GM12874 (cell line): ENCODE measurements at regions not wholly inside any gene's neighbourhood (a gene's known extent, or its start where the extent isn't known, plus 50 kb on each side); places are given as distances from the start of the nearest gene placed in this dataset.

ENCODE experiments used
- TF ChIP-seq, protein P1 (sequence below): IDR thresholded peaks from 2 replicates; pipeline ENCODE4 v1.5.1; 2011; ENCODE audit warnings: low read depth, mild to moderate bottlenecking, control low read depth, low read length, moderate library complexity; ENCODE audit not compliant: insufficient read depth

DNA sequence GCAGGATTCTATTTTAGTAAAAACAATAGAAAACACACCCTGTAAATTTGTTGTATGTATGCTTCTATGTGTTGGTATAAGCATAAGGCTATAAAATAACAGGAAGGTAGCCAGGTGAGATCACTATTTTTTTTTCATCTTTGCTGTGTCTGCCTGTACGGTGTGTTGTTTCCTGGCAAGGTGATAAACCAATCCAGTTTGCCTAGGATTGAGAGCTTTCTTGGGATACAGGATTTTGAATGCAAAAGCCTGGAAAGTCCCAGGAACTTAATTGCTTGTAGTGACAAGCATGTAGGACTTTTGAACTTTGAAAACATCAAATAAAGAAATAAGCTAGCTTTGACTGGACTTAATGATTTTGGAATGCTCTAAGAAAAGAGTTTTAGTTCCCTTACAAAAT lies 83.3 kb upstream of the RORB start:
- TF ChIP-seq, protein P1, sequence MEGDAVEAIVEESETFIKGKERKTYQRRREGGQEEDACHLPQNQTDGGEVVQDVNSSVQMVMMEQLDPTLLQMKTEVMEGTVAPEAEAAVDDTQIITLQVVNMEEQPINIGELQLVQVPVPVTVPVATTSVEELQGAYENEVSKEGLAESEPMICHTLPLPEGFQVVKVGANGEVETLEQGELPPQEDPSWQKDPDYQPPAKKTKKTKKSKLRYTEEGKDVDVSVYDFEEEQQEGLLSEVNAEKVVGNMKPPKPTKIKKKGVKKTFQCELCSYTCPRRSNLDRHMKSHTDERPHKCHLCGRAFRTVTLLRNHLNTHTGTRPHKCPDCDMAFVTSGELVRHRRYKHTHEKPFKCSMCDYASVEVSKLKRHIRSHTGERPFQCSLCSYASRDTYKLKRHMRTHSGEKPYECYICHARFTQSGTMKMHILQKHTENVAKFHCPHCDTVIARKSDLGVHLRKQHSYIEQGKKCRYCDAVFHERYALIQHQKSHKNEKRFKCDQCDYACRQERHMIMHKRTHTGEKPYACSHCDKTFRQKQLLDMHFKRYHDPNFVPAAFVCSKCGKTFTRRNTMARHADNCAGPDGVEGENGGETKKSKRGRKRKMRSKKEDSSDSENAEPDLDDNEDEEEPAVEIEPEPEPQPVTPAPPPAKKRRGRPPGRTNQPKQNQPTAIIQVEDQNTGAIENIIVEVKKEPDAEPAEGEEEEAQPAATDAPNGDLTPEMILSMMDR = no peak

DNA sequence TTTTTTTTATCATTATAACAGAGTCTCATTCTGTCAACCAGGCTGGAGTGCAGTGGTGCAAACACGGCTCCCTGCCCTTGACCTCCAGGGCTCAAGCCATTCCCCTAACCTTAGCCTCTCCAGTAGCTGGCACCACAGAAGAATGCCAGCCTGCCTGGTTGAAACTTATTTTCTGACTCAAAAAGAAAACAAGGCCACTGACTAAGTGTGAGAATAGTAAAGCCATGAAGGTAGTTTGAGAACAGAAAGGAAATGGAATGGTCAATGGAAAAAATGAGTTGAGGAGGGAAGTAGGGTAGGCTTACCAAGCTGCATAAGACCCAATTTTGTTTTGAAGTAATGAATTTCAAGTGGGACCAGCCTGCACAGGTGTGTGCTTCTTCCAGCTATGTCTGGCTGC lies 82.8 kb upstream of the RORB start:
- TF ChIP-seq, protein P1 = no peak

DNA sequence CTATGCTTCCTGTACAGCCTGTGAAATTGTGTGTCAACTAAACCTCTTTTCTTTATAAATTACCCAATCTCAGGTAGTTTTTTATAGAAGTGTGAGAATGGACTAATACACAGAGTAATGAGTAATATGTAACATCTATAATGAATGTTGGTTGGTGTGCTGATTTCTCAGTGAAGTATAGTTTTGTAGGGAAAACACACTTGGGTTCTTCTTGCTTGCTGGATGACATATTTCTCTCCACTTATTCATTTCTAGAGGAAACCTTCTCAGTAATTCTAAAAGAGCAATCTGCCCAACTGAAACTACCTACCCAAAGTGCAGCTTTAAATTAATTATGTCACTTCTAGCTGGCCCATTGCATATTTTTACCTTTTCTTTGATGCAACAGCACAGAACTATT lies 81.1 kb upstream of the RORB start:
- TF ChIP-seq, protein P1 = no peak

DNA sequence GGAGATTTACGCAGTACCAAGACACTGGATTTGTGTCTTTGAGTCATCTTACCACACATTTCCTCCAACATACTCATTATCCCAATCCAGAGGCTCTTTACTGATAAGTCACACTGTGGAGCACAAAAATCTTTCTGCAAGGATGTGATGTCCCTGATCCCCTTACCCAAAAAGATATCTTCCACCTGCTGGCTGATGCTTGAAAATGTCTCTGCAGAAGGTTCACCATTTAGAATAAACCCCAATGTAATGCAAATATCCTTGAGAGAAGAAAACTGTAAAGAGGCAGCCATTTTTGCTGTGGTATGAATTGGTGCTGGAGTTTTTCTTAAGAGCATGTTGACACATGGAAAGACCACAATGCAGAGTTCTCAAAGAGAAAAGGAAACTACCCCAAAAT lies 65.7 kb upstream of the RORB start:
- TF ChIP-seq, protein P1 = no peak

DNA sequence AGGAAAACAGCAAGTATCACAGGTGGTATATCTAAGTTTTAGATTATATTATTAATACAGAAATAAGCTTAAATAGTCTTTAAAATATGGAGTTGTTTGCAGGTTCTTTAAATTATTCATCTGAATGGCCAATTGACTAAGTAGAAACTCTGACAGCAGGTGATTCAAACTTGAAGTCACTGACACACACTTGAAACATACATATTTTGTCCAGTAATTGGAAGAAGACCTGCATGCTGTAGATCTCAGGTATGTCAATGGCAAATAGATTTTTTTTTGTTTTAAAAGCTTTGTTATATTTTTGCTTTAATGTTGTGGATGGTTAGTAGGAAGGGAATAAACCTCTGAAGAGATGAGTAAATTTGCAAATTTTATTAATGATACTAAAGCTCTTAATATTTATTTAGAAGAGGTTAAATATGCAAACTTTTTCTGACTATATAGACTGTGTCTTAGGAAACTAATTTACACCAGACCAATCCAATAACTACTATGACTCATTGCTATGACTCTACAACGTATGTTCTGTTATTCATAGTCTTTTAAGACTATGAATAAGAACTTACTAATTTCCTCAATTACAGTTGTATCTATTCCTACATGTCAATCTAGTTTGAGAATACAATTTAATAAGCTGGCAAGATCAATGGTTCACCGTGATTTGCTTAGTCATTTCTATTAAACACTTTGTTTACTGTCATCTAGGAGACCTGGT lies 53.9 kb upstream of the RORB start:
- TF ChIP-seq, protein P1 = no peak

DNA sequence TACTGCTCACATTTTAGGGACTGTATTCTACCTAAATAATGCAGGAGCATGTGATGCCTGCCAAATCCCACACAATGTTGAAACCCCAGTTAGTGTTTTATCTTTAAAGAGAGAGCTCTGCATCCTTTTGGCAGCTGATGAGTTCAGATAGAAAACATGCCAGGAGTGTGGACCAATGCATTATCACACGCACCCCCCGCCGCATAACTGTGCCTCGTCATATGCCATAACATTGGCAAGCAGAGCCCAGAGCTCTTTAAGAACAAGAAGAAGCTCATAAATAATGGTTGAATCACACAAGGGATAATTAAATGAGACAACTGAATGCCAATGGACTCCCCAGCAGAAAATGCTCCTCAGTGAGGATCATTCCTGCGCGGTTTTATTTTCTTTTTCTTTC lies 52.8 kb upstream of the RORB start:
- TF ChIP-seq, protein P1 = no peak
